ENCODE measurements at regions not wholly inside any gene's neighbourhood (a gene's known extent, or its start where the extent isn't known, plus 50 kb on each side); places are given as distances from the start of the nearest gene placed in this dataset.
A peak's percentile ranks its signal among the peaks of the same experiment; 100 is the strongest.
"Not testable (repeated sequence)": the region's sequence is repeated elsewhere in the genome, so short reads cannot be mapped to it uniquely, and the experiment has no call there.

DNA sequence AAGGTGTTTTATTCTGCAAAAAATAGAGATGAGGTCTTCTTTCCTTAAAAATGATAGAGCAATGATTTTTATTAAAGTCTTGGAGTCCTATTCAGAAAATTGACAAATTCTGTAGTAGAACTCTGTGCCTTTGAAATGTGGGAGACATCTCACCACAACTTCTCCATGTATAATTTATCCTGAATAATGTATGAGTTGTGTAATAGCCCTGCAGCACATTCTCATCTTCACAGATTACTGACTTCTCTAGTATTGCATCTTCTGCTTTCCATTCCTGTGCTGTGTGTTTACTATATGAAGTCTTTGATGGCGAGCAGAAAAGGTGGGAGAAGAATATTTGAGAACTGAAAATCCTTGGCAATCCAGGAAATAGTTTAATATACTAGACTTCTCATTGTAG, 255.6 kb downstream of the TTC6 start:
- no peak for DNase-seq

DNA sequence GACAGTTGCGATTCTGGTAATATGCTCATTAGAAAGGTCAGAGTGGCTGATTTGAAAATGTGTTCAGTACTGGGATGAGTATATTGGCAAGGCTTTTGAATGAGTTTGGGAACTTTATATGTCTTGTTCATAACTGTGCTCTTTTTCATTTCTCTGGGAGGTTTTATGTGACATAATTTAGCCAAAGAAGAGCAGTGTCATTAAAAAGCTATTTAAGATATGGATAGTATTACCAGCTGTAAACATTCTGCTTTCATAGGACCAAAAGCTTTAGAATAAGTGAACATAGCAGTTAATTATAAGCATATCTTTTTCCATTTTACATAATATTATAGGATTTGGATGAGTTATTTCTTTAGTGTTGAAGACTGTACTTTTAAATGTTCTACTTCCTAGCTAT, 260.4 kb downstream of the TTC6 start:
- no peak for DNase-seq

DNA sequence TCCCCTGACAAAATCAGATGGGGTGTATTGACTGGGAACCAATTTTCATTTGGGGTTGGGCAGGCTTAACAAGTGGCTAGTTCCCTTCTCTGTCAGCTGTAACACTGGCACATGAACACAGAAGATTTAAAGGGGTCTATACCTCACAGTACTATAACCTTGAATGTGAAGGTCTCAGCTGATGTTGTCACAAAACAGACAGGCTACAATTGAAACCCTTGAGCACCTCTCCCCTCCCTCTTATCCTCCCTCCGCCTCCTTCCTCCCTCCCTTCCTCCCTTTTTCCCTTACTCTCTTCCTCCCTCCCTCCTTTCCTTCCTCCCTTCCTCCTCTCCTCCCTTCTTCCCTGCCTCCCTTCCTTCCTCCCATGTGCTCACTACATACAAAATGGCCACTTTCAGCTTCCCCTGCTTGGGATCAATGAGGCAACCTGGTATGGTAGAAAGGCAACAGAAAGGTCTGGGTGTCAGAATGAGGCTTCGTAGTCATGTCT, 262.4 kb downstream of the TTC6 start:
- DNase-seq: no peak

DNA sequence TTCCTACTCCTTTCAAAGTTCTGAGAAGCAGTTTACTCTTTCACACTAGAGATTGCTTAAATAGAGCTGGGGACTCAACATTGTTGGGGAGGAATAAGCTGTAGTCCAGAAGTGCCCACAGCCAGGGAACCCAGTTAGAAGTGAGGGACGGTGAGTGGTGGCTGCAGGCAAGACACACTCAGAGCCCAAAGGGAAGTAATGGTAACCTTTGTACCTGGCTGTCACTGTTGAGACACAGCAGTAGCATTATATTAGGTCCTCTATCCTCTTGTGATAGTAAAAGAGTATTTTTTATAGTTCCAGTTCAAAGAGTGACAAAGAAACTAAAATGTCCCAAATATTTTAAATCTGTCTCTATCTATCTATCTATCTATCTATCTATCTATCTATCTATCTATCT, 263.3 kb downstream of the TTC6 start:
- DNase-seq: no peak

DNA sequence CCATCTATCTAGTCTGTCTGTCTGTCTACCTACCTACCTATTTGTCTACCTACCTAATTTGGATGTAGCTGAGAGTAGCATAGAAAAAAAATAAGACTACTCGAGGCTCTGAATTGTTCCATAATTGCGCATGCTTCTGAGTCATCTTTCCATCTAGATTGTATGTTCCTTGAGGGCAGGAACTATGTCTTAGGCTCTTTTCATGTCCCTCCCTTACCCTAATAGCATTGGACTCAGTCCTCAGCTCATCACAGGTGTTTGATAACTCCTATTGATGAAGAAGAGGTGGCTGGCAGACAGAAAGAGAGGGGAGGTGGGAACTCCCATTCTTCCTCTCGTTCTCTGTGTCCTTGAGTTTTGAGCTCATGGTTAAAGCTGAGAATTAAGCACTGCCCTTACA, 263.7 kb downstream of the TTC6 start:
- DNase-seq: no peak

DNA sequence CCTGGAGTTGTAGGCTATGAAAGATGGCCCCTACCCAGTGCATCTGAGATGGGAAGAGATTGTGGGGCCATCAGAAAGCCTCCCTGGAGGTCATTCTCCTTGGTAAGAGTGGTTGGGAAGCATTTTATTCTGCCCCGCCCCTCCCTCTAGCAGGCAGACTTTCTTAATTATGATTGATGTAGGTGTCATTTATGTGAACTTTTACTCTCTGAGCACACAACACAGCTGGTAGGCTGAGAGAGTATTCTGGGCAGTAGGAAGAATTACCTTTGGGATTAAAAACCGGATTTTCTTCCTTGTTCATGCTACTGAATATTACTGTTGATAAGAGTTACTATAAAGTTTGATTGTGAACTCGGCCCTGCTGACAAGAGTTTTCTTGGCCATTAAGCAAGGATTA, 266.8 kb downstream of the TTC6 start:
- no peak for DNase-seq

DNA sequence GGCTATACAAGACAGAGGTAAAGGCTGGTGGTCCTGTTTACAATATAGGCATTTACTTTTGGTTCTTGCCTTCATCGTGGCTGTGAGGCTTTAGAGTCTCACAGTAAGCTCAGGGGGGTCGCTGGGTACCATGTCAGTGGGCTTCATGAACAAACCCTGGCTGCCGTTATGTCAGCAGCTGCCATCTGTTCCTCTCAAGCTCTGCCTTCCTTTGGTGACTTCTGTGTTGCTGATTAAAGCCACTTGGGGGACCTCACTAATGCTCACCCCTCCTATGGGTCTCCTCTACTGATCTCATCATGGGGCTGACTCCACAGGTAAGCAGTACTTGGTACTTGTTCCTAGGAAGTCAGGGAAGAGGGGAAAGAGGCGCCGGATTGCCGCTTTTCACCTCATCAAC, 268.7 kb downstream of the TTC6 start:
- DNase-seq: no peak

DNA sequence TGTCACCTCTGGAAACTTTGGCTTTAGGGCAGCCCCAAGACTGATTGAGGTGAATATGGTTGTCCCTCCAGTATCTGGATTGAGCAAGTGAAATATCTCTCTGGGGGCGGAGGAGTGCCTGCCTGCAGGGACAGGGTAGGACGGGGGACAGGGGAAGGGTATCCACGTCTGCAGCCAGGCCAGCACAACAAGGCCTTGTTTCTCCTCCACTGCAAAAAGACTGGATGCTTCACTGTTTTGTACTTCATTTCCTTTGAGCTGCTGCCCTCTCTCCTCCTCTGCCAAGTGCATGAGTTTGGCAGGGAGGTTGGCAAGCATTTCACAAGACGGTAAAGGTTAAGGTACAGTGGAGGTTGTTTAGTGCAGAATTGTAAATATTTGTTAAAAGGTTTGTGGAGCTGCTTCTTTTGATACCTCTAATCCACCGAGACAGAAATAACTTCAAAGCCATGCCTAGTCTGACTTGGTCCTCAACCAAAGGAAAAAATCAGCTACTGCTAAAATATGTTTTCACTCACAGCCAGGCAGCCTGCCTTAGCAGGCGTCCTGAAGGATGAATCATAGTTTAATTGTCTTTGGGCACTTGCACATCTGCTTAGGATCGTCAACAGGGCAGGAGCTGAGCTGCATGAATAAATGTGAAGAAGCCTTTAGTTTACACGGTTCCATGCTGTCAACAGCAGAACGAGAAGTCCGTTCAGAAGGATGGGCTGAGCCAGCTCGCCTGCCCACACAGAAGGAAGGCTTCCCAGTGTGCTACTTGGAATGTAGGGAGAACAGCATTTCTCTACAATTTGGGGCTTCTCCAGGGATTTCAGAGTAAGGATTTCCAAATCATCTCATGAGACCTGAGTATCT, 269.7 kb downstream of the TTC6 start:
- DNase-seq: no peak

DNA sequence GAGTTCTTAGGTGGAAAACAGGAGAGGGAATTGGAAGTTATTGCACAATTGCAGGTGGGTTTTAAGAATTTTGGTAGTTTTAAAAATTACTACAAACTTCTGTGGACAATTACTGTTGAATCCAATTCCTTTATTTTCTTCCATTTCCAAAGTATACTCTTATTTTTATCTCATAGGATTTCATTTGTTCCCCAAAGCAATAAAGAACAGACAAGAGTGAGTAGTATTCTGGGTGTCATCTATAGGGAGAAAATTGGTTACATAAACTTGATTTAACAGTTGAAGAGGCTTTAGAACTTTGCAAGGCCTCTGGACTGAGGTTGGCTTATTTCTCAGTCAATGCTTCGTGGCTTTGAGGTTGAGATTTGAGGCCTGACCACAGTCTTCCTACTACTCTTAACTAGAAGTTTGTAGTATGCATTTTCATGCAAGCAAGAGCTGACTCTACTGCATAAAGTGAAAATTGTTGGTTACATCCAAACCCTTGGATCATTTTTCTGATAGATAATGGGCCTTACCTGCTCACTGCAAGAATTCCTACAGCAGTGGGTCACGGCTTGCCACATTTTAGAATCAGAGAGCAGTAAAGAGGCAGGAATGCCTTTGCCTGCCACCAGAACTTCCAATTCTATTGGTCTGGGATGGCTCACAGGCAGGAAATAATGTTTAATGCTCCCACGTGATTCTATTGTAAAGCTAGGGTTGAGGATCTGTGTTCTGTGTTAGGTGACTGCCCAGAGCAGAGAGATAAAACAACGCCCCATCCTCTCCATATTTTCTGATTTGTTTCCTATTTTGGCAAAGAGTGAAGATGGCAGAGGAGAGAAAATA, 270.5 kb downstream of the TTC6 start:
- no peak for DNase-seq

DNA sequence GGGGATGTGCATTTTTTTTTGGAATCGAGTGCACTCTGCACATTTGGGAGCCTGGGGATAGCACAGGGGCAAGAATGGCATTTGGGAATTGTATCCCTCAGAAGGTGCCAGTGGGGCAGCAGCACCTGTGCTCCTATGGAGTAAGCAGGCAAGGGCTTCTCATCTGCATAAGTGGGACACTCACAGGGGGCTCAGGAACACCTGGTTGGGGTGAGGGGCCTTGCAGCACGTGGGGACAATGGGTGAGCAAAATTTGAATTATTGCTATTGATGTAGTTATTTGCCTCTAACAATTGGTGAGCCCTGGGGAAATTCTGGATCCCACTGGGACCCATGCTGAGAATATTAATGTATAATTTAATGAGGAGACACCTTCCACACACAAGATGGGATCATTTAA, 274.2 kb downstream of the TTC6 start:
- no peak for DNase-seq

DNA sequence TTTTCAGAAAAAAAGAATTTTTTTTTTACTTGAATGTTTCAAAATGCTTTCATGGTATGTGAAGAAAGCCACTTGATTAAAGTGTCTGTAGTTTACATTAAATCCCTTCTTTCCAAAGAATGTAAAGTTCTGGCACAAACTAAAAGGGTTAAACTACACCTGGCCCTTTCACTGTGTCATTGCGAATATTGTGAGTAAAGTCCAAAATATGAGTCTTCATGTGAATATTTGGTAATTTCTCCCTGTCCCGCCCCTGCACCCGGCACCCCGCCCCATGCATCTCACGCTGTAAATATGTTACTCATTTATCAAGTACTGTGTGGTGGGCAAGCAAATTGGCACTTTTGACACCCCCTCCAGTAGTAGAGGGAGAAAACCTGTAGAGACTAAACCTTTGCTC, 274.7 kb downstream of the TTC6 start:
- no peak for DNase-seq

DNA sequence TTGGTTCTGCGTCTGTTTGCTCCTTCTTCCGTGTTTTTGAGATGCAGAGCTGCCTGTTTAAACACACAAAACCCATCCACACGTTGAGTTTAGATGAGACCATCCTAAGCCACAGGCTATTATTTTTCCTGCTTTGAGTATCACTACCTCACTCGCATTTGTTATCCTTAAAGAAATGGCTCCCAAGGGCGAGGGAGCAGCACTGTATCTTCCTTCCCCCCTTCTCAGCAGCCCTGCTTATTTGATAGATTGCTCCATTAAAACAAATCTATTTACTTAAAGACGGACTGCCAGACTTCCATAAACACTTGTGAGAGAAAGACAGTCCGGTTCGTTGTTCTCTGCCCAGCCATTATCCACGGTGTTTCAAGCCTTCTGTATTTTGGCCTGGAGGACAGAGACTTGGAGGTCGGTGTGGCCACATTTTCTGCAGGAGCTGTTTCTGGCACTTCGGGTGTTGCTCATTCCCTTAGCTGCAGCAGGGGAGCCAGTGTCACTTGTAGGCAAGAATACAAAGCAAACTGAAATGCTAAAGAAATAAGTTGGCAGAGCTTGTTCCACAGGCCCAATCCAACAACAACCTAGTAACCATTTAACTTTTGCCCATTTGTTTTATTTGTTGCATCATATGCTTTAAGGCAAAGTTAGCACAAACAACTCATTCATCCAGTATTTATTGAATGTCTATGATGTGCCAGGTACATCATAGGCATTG, 275.4 kb downstream of the TTC6 start:
- DNase-seq: no peak

DNA sequence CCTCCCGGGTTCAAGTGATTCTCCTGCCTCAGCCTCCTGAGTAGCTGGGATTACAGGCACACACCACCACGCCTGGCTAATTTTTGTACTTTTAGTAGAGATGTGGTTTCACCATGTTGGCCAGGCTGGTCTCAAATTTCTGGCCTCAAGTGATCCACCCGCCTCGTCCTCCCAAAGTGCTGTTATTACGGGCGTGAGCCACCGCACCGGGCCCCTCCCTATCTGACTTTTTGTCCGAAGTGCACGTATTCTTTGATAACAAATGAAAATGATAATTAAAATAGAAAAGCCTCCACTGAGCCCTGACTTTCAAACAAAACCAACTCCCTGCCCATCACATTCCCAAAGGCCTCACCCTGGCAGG, 278.6 kb downstream of the TTC6 start:
- not testable (repeated sequence) for DNase-seq

DNA sequence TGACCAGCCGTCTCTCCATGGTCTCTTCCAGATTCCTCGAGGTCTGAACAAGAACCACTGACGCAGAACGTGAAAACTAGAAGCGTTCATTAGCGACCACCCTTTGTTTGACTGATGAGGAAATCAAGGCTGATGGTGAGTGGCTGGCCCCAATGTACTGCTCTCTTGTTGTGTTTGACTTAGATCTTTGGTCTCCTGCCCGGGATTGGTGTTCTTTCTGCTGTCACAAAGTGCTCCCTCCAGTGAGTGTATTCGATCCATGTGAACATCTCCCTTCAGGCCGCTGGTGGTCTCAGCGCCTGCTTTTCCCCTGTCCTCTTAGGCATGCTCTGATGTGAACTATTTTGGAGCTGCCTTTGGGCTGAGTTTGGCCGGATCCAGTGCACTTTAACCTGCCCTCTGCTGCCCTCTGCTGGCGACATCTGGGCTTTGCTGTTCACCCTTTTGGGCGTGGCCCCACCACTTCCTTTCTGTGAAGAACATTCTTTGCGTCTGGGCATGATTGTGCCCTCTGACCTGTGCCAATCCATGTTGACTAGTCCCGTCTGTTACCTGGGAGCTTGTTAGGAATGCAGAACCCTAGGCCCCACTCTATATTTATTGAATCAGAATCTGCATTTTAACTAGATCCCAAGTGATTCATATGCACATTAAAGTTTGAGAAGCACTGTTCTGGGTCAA, 279.1 kb downstream of the TTC6 start:
- peak; percentile 63 for DNase-seq

DNA sequence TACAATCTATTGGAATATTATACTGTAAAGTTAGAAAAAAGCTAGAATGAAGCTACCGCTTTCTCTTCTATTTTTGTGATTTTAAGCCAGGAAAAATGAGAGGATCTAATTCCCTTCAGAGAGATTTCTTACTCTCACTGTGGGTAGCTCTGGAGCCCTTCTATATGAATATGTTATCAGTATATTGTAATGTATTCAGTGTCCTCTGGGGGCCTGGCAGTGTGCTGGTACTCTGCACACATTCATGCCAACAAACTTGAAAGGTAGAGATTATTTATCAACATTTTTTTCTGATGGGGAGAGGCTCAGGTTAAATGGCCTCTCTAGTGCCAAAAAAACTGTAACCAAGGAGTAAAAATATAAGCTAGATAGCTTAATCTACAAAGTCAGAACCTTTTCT, 292.8 kb downstream of the TTC6 start:
- DNase-seq: no peak

DNA sequence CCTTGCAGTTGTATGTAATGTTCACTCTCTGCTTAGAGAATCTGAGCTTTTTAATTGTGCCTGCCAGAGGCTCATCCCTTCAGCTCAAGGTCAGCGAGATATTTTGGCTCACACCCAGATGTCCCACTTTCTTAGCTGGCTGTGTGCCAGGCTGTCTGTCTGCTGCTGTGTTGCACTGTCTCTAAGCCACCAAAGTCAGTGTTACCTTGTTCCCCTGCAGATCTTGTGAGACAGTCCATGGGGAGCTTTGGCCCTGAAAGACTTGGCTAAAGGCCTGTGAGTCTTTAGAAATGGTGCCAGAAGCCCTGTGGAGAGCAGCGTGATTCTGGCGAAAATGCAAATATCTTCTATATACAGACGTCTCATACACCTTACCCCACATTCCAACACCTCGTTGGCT, 293.7 kb downstream of the TTC6 start:
- DNase-seq: no peak

DNA sequence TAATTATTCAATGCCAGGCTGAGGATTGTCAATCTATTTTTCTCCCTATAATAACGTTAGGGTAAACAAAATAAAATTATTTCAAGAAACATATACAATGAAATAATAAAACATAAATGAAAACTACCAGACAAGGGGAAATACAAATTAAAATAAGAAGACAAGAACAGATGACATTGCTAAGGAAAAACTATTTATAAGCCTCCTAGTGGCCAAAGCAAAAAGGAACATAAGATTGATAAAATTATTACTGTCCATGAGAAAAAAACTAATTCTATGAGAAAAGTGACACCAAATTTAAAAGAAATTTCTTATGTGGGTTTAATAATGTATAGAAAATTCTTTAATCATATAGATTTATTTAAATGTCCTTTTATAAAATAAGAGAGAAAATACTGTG, 294.7 kb downstream of the TTC6 start:
- DNase-seq: no peak

DNA sequence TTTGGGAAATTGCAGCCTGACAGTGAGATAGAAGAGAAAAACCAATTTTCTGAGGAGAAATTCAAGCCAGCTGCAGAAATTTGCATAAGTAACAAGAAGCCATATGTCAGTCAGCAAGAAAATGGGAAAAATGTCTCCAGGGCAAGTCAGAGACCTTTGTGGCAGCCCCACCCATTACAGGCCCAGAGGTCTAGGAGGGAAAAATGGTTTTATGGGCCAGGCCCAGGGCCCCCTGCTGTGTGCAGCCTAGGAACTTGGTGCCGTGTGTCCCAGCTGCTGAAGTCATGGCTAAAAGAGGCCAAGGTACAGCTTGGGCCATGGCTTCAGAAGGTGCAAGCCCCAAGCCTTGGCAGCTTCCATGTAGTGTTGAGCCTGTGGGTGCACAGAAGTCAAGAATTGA, 296.1 kb downstream of the TTC6 start:
- DNase-seq: not testable (repeated sequence)

DNA sequence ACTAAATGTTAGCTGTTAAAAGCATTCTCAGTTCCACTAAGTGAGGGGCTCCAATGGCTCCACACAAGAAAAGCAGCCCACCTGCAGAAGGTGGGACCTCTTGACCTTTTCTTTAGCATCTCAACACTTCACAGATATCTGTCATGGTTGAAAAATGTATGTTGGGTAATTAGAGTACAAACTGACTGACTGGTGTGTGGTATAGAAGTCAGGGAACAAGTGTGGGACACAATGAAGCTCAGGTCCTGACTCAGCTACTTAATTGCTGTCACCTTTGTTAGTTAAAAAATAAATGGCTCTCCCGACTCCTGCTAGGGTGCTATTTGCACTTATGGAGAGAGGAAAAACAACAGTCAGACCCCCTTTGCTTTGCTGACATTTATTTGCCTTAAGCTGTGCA, 299.0 kb downstream of the TTC6 start:
- no peak for DNase-seq

DNA sequence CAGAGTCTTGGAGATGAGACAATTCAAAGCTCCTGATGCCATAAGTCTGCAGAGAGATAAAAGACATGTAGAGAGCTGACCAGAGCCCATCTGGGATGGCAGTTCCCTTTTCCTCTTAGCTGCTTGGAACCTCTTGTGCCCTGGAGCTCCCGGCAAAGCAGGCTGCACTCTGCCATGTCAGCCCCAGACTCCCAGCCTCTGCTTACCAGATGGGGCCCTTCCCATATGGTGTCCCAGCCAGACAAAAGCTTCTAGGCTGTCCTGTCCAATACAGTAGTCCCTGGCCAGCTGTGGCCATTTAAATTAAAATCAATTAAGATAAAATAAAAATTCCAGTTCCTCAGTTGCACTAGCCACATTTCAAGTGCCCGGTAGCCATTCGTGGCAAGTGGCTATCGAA, 303.9 kb downstream of the TTC6 start:
- no peak for DNase-seq

DNA sequence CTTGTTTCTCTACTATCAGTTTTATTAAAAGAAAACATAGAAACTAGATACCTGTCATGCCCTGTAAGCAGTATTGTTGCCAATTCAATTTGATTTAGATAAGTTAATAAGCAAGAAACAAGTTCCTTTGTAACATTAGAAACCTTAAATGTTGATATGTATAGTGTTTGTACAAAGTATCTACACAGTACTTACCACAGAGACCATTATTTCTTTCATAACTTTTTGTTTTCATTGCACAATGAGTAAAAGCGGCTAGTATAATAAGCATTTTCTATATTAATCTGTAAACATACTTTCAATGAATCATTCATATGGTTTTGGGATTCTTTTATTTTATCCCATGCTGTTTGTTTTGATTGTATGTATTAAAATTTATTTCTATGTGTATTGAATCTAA, 305.1 kb downstream of the TTC6 start:
- DNase-seq: no peak

DNA sequence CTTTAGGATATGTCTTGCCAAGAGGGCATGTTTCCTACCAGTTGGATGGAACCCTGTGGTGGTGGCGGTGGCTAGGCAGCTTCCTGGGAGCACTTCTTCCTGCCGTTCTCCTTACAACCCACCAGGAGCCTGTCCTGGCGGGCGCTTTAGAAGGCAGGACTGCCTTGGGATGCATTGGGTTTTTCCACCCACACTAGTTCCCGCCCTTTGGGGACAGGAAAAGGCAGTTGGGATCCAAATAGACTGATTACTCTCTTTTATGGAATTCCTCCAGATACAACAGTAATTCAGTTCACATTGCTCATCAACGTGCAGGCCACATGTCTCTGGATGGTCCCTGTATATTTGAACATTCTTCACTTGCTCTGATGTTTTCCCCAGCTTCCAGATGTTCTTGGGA, 305.7 kb upstream of the SSTR1 start:
- DNase-seq: no peak
